Calu3 (cell line): ENCODE measurements at regions not wholly inside any gene's neighbourhood (a gene's known extent, or its start where the extent isn't known, plus 50 kb on each side); places are given as distances from the start of the nearest gene placed in this dataset.

Experiments
- BruUV-seq: library from RNA; stranded (reverse); fragments of 400-500 nt; replicated peaks from 2 replicates; lab custom pipeline; 2021; lab: Mats Ljungman, UMichigan
- CTCF ChIA-PET: fragments of 300-600 bp; sonication (Branson Sonifier 250); formaldehyde crosslinking; loops from one replicate; lab custom pipeline; 2022; ENCODE audit warnings: antibody characterized with exemption; lab: Charles Lee
- DNase-seq: peaks from one replicate; pipeline ENCODE4 v3.0.0; 2022
- H3K27ac Mint-ChIP-seq: one replicate; pipeline ENCODE4 v1.8.0; 2022; ENCODE audit warnings: mixed read lengths; ENCODE audit not compliant: unreplicated experiment
- H3K27me3 Mint-ChIP-seq: one replicate; pipeline ENCODE4 v1.8.0; 2022; ENCODE audit warnings: mixed read lengths; ENCODE audit not compliant: unreplicated experiment
- H3K36me3 Mint-ChIP-seq: one replicate; pipeline ENCODE4 v1.8.0; 2022; ENCODE audit warnings: mild to moderate bottlenecking, moderate library complexity, mixed read lengths; ENCODE audit not compliant: insufficient read depth, unreplicated experiment
- H3K4me1 Mint-ChIP-seq: one replicate; pipeline ENCODE4 v1.8.0; 2022; ENCODE audit warnings: mild to moderate bottlenecking, low read depth, mixed read lengths; ENCODE audit not compliant: unreplicated experiment
- H3K4me3 Mint-ChIP-seq: one replicate; pipeline ENCODE4 v1.8.0; 2022; ENCODE audit warnings: mild to moderate bottlenecking, low read depth, moderate library complexity, mixed read lengths; ENCODE audit not compliant: unreplicated experiment
- H3K9me3 Mint-ChIP-seq: one replicate; pipeline ENCODE4 v1.8.0; 2022; ENCODE audit warnings: low read depth, mixed read lengths; ENCODE audit not compliant: unreplicated experiment
- CTCF ChIP-seq: fragments of 200-600 bp; IDR thresholded peaks from one replicate; pipeline ENCODE4 v1.8.0; 2022; ENCODE audit warnings: antibody characterized with exemption; ENCODE audit not compliant: unreplicated experiment
- intact Hi-C: fragments of 100-400 bp; cut with micrococcal nuclease; formaldehyde crosslinking; loops from one replicate; pipeline ENCODE4 v1.10.0; 2022; ENCODE audit not compliant: unreplicated experiment

GRCh38 chr4:44120646-44121045 is 328.0 kb downstream of the KCTD8 start:
- Mint-ChIP-seq H3K36me3 (no peaks in the 10 kb centered on the region), H3K27me3 (no peaks in the 10 kb centered on the region), H3K27ac (no peak overlapping the region), H3K4me1 (no peaks in the 10 kb centered on the region), H3K4me3 (no peak overlapping the region), H3K9me3 (peaks cover 4% of the 10 kb centered on the region)
- BruUV-seq, result no TSS peak
- DNase-seq, result no peak
- intact Hi-C loops, result no loop called here
- TF ChIP-seq CTCF, result no peak
- CTCF ChIA-PET, result no interaction called here

GRCh38 chr4:44121210-44121609 is 327.4 kb downstream of the KCTD8 start:
- intact Hi-C loops, result no loop called here
- no peaks in the 10 kb centered on the region for H3K27me3 Mint-ChIP-seq
- TF ChIP-seq CTCF, result no peak
- no peak overlapping the region for H3K27ac Mint-ChIP-seq
- no peaks in the 10 kb centered on the region for H3K4me1 Mint-ChIP-seq
- no TSS peak for BruUV-seq
- H3K9me3 Mint-ChIP-seq, result peaks cover 4% of the 10 kb centered on the region
- no peak overlapping the region for H3K4me3 Mint-ChIP-seq
- CTCF ChIA-PET, result no interaction called here
- DNase-seq, result no peak
- no peaks in the 10 kb centered on the region for H3K36me3 Mint-ChIP-seq
